IMR-90 (cell line): ENCODE measurements at regions not wholly inside any gene's neighbourhood (a gene's known extent, or its start where the extent isn't known, plus 50 kb on each side); places are given as distances from the start of the nearest gene placed in this dataset.

Experiments used
- ATAC-seq: fragments of 200-7000 bp; cut with Tn5 transposase; 2 replicates; pipeline ENCODE4 v1.9.1; 2020; ENCODE audit warnings: low read depth, mild to moderate bottlenecking, moderate library complexity
- BruUV-seq: library from RNA; stranded (reverse); fragments of 400-500 nt; replicated peaks from 2 replicates; lab custom pipeline; 2021; lab: Mats Ljungman, UMichigan
- CTCF ChIA-PET: fragments of 300-600 bp; formaldehyde crosslinking; extraction: SDS; loops from one replicate; lab custom pipeline; 2021; ENCODE audit warnings: antibody characterized with exemption; lab: Yijun Ruan, JAX
- POLR2A ChIA-PET: fragments of 300-600 bp; sonication (Branson Sonifier 250); formaldehyde crosslinking; loops from one replicate; lab custom pipeline; 2022; ENCODE audit warnings: antibody characterized with exemption; ENCODE audit not compliant: unreplicated experiment; lab: Charles Lee
- DNase-seq: peaks from one replicate; pipeline ENCODE4 v3.0.0; 2013
- H2AFZ ChIP-seq: replicated peaks from 2 replicates; pipeline ENCODE3; 2013; ENCODE audit warnings: low read length, mild to moderate bottlenecking; ENCODE audit not compliant: poor library complexity
- H2AK5ac ChIP-seq: 2 replicates; pipeline ENCODE4 v1.6.1; 2013; ENCODE audit warnings: low read depth, low read length, inconsistent platforms
- H2AK9ac ChIP-seq: replicated peaks from 2 replicates; pipeline ENCODE3; 2013; ENCODE audit warnings: mild to moderate bottlenecking, low read depth, low read length, moderate library complexity; ENCODE audit not compliant: poor library complexity
- H2BK120ac ChIP-seq: 2 replicates; pipeline ENCODE4 v1.6.1; 2013; ENCODE audit warnings: low read depth, low read length, inconsistent platforms
- H2BK15ac ChIP-seq: 3 replicates; pipeline ENCODE4 v1.6.1; 2013; ENCODE audit warnings: low read depth, low read length, inconsistent platforms
- H2BK20ac ChIP-seq: 2 replicates; pipeline ENCODE4 v1.6.1; 2013; ENCODE audit warnings: low read depth, mild to moderate bottlenecking, inconsistent platforms, low read length, moderate library complexity
- H2BK5ac ChIP-seq: 2 replicates; pipeline ENCODE4 v1.6.1; 2013; ENCODE audit warnings: mild to moderate bottlenecking, low read depth, low read length, inconsistent platforms; ENCODE audit not compliant: poor library complexity, severe bottlenecking
- H3K14ac ChIP-seq: replicated peaks from 2 replicates; pipeline ENCODE4 v1.6.1; 2013; ENCODE audit warnings: low read depth, low read length, inconsistent platforms
- H3K18ac ChIP-seq: 2 replicates; pipeline ENCODE4 v1.6.1; 2013; ENCODE audit warnings: low read depth, low read length, control low read depth
- H3K23ac ChIP-seq: 2 replicates; pipeline ENCODE4 v1.6.1; 2013; ENCODE audit warnings: low read depth, low read length, inconsistent platforms
- H3K27ac ChIP-seq: 2 replicates; pipeline ENCODE4 v1.5.1; 2013; ENCODE audit warnings: mild to moderate bottlenecking, control low read depth, low read length; ENCODE audit not compliant: insufficient read depth
- H3K27me3 ChIP-seq: 2 replicates; pipeline ENCODE4 v1.6.1; 2013; ENCODE audit warnings: low read length; ENCODE audit not compliant: control insufficient read depth, insufficient read depth
- H3K36me3 ChIP-seq: 2 replicates; pipeline ENCODE4 v1.6.1; 2013; ENCODE audit warnings: low read length, mixed read lengths; ENCODE audit not compliant: control insufficient read depth, insufficient read depth
- H3K4ac ChIP-seq: 2 replicates; pipeline ENCODE4 v1.6.1; 2013; ENCODE audit warnings: low read depth, low read length, inconsistent platforms
- H3K4me1 ChIP-seq: 2 replicates; pipeline ENCODE4 v1.6.1; 2013; ENCODE audit warnings: low read length, mixed read lengths; ENCODE audit not compliant: control insufficient read depth, insufficient read depth
- H3K4me2 ChIP-seq: 2 replicates; pipeline ENCODE4 v1.6.1; 2013; ENCODE audit warnings: low read depth, mild to moderate bottlenecking, control low read depth, low read length, moderate library complexity
- H3K4me3 ChIP-seq: 2 replicates; pipeline ENCODE4 v1.5.1; 2013; ENCODE audit warnings: low read depth, mild to moderate bottlenecking, control low read depth, low read length, moderate library complexity; ENCODE audit not compliant: insufficient read depth
- H3K56ac ChIP-seq: 2 replicates; pipeline ENCODE4 v1.6.1; 2013; ENCODE audit warnings: low read length, inconsistent platforms; ENCODE audit not compliant: insufficient read depth; ENCODE audit errors: extremely low read depth
- H3K79me1 ChIP-seq, 2 experiments: 2 replicates each; pipeline ENCODE4 v1.6.1; 2013; ENCODE audit warnings: low read length in 2 of 2, inconsistent platforms in 1 of 2, low read depth in 1 of 2
- H3K9ac ChIP-seq: 2 replicates; pipeline ENCODE4 v1.6.1; 2013; ENCODE audit warnings: low read depth, low read length, control low read depth
- H3K9me1 ChIP-seq: 2 replicates; pipeline ENCODE4 v1.6.1; 2013; ENCODE audit warnings: low read length, inconsistent platforms; ENCODE audit not compliant: insufficient read depth
- H3K9me3 ChIP-seq: 2 replicates; pipeline ENCODE4 v1.6.1; 2013; ENCODE audit warnings: low read length; ENCODE audit not compliant: control insufficient read depth, insufficient read depth
- H4K20me1 ChIP-seq: 2 replicates; pipeline ENCODE4 v1.6.1; 2013; ENCODE audit warnings: low read length, inconsistent platforms; ENCODE audit not compliant: insufficient read depth
- H4K5ac ChIP-seq: 2 replicates; pipeline ENCODE4 v1.6.1; 2013; ENCODE audit warnings: mild to moderate bottlenecking, low read depth, low read length, control low read depth
- H4K8ac ChIP-seq, 2 experiments: 2 replicates each; pipeline ENCODE4 v1.6.1; 2013; ENCODE audit warnings: low read depth in 2 of 2, low read length in 2 of 2, control low read depth in 1 of 2, inconsistent platforms in 1 of 2
- H4K91ac ChIP-seq: 2 replicates; pipeline ENCODE4 v1.6.1; 2013; ENCODE audit warnings: low read depth, low read length, inconsistent platforms; ENCODE audit not compliant: insufficient read depth
- BHLHE40 ChIP-seq: fragments of 150-350 bp; IDR thresholded peaks from 2 replicates; pipeline ENCODE4 v1.6.1; 2016; ENCODE audit warnings: mild to moderate bottlenecking, low read depth, low read length
- CEBPB ChIP-seq: IDR thresholded peaks from 2 replicates; pipeline ENCODE4 v1.6.1; 2012; ENCODE audit warnings: low read depth, low read length, improper control_type of control experiment
- CHD1 ChIP-seq: IDR thresholded peaks from 2 replicates; pipeline ENCODE4 v1.6.1; 2012; ENCODE audit warnings: low read depth, low read length, improper control_type of control experiment
- ELK1 ChIP-seq: fragments of 150-350 bp; IDR thresholded peaks from 2 replicates; pipeline ENCODE4 v1.6.1; 2016; ENCODE audit warnings: low read depth, mild to moderate bottlenecking, low read length, moderate library complexity, borderline replicate concordance
- FOS ChIP-seq: fragments of 150-350 bp; IDR thresholded peaks from 2 replicates; pipeline ENCODE4 v1.6.1; 2016; ENCODE audit warnings: low read depth, low read length
- MAFK ChIP-seq: IDR thresholded peaks from 2 replicates; pipeline ENCODE4 v1.6.1; 2012; ENCODE audit warnings: low read depth, low read length, improper control_type of control experiment
- MAZ ChIP-seq: IDR thresholded peaks from 2 replicates; pipeline ENCODE4 v1.6.1; 2012; ENCODE audit warnings: low read depth, mild to moderate bottlenecking, low read length, improper control_type of control experiment, moderate library complexity, borderline replicate concordance
- MXI1 ChIP-seq: IDR thresholded peaks from 2 replicates; pipeline ENCODE4 v1.6.1; 2012; ENCODE audit warnings: low read depth, mild to moderate bottlenecking, low read length, moderate library complexity, borderline replicate concordance
- NFE2L2 ChIP-seq: fragments of 150-350 bp; IDR thresholded peaks from 2 replicates; pipeline ENCODE4 v1.6.1; 2016; ENCODE audit warnings: low read depth, mild to moderate bottlenecking, low read length
- POLR2A ChIP-seq: IDR thresholded peaks from 2 replicates; pipeline ENCODE4 v1.6.1; 2012; ENCODE audit warnings: mild to moderate bottlenecking, low read depth, low read length
- RAD21 ChIP-seq: IDR thresholded peaks from 2 replicates; pipeline ENCODE4 v1.6.1; 2012; ENCODE audit warnings: low read length, improper control_type of control experiment
- RCOR1 ChIP-seq: IDR thresholded peaks from 2 replicates; pipeline ENCODE4 v1.6.1; 2012; ENCODE audit warnings: mild to moderate bottlenecking, low read length, improper control_type of control experiment; ENCODE audit not compliant: insufficient replicate concordance
- RFX5 ChIP-seq: IDR thresholded peaks from 2 replicates; pipeline ENCODE4 v1.8.0; 2012; ENCODE audit warnings: low read depth, mild to moderate bottlenecking, low read length, moderate library complexity
- SMC3 ChIP-seq: fragments of 150-350 bp; IDR thresholded peaks from 2 replicates; pipeline ENCODE4 v1.6.1; 2016; ENCODE audit warnings: low read depth, mild to moderate bottlenecking, antibody characterized with exemption, low read length, moderate library complexity
- WGBS, 2 experiments: methylation state at CpG; one replicate each; pipeline versions ENCODE4 v1.1.5 to v1.1.7; 2013; ENCODE audit warnings: missing lambda C conversion rate in 2 of 2; ENCODE audit not compliant: insufficient read length in 1 of 2; ENCODE audit errors: extremely low coverage in 2 of 2; 5-methylcytosine and 5-hydroxymethylcytosine counted together
- dilution Hi-C: fragments of 300-500 bp; cut with HindIII; formaldehyde crosslinking; loops from one replicate; pipeline ENCODE4 v1.14.3; 2018; ENCODE audit warnings: low sequenced_read_pairs; ENCODE audit not compliant: unreplicated experiment
- in situ Hi-C: fragments of 300-500 bp; cut with MboI; formaldehyde crosslinking; loops from 3 replicates; pipeline ENCODE4 v1.14.3; 2019; ENCODE audit warnings: low sequenced_read_pairs, inconsistent platforms, mixed read lengths
- intact Hi-C: fragments of 100-400 bp; cut with micrococcal nuclease; formaldehyde crosslinking; loops from 2 replicates; pipeline ENCODE4 v1.10.0; 2022
- TF ChIP-seq, protein P1 (sequence below): conservative IDR thresholded peaks from 2 replicates; pipeline ENCODE4 v1.5.1; 2012; ENCODE audit warnings: mild to moderate bottlenecking, low read depth, low read length, improper control_type of control experiment
- TF ChIP-seq, protein P2 (sequence below): fragments of 150-350 bp; IDR thresholded peaks from 2 replicates; pipeline ENCODE4 v1.6.1; 2017; ENCODE audit warnings: mild to moderate bottlenecking, antibody characterized with exemption, low read length, low read depth

- Histone ChIP-seq H3K4me1 (peaks cover 15% of the 10 kb centered on the region), H3K18ac (peak overlapping the region; percentile 43; the same call in 1 of the 2 replicates), H3K9ac (no peak overlapping the region), H2AK9ac (no peak overlapping the region), H3K4me3 (no peak overlapping the region), H3K79me1 (peaks cover 6 to 21% of the 10 kb centered on the region in 2 experiments; a peak in 3 of 4 replicates), H2BK5ac (no peak overlapping the region), H2BK120ac (no peak overlapping the region), H3K4ac (no peak overlapping the region), H2BK15ac (no peak overlapping the region), H3K23ac (no peak overlapping the region), H4K5ac (peak overlapping the region; percentile 16; the same call in 1 of the 2 replicates), H3K27me3 (no peaks in the 10 kb centered on the region), H4K91ac (peak overlapping the region; percentile 33; the same call in 1 of the 2 replicates), H2BK20ac (no peak overlapping the region), H2AFZ (no peak overlapping the region), H3K4me2 (peak overlapping the region; percentile 14; the same call in 1 of the 2 replicates), H4K20me1 (no peaks in the 10 kb centered on the region), H3K36me3 (no peaks in the 10 kb centered on the region), H2AK5ac (no peak overlapping the region), H3K56ac (no peak overlapping the region), H4K8ac (peak overlapping the region in 1 of 2 experiments; percentile 0; a peak in 1 of 4 replicates), H3K14ac (no peak overlapping the region), H3K9me1 (peaks cover 17% of the 10 kb centered on the region), H3K9me3 (no peaks in the 10 kb centered on the region), H3K27ac (no peak overlapping the region)
- CTCF ChIA-PET: no interaction called here
- POLR2A ChIA-PET: interaction anchor here (1.0 kb wide), 1 partner anchor 538 kb away, joined by 4 read pairs; no protein-coding TSS in a partner anchor
- no peak for DNase-seq
- dilution Hi-C loops (no loop called here), in situ Hi-C loops (loop anchor here (10.0 kb wide), 1 partner anchor 138 kb away; the partner anchor contains the start of gene IRS1), intact Hi-C loops (no loop called here)
- no peak for ATAC-seq
- no peak for TF ChIP-seq SMC3
- TF ChIP-seq ELK1: no peak
- TF ChIP-seq RAD21: no peak
- no peak for TF ChIP-seq BHLHE40
- no peak for TF ChIP-seq MAFK
- no peak for TF ChIP-seq CEBPB
- TF ChIP-seq, protein P1, sequence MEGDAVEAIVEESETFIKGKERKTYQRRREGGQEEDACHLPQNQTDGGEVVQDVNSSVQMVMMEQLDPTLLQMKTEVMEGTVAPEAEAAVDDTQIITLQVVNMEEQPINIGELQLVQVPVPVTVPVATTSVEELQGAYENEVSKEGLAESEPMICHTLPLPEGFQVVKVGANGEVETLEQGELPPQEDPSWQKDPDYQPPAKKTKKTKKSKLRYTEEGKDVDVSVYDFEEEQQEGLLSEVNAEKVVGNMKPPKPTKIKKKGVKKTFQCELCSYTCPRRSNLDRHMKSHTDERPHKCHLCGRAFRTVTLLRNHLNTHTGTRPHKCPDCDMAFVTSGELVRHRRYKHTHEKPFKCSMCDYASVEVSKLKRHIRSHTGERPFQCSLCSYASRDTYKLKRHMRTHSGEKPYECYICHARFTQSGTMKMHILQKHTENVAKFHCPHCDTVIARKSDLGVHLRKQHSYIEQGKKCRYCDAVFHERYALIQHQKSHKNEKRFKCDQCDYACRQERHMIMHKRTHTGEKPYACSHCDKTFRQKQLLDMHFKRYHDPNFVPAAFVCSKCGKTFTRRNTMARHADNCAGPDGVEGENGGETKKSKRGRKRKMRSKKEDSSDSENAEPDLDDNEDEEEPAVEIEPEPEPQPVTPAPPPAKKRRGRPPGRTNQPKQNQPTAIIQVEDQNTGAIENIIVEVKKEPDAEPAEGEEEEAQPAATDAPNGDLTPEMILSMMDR: no peak
- TF ChIP-seq NFE2L2: no peak
- TF ChIP-seq MXI1: no peak
- no peak for TF ChIP-seq RCOR1
- no peak for TF ChIP-seq MAZ
- no peak for TF ChIP-seq RFX5
- no peak for TF ChIP-seq FOS
- TF ChIP-seq, protein P2, sequence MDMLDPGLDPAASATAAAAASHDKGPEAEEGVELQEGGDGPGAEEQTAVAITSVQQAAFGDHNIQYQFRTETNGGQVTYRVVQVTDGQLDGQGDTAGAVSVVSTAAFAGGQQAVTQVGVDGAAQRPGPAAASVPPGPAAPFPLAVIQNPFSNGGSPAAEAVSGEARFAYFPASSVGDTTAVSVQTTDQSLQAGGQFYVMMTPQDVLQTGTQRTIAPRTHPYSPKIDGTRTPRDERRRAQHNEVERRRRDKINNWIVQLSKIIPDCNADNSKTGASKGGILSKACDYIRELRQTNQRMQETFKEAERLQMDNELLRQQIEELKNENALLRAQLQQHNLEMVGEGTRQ: no peak
- TF ChIP-seq POLR2A: no peak
- TF ChIP-seq CHD1: no peak
- WGBS, 2 experiments: no CpG with 5 or more reads among the region's 4 CpGs
- BruUV-seq: no TSS peak
Observed at GRCh38 chr2:226656367-226656766, 143.3 kb downstream of the IRS1 start.
